B cell (primary cell): ENCODE measurements at regions not wholly inside any gene's neighbourhood (a gene's known extent, or its start where the extent isn't known, plus 50 kb on each side); places are given as distances from the start of the nearest gene placed in this dataset.

ENCODE experiments used
- CTCF ChIP-seq: fragments of 200-600 bp; IDR thresholded peaks from one replicate; pipeline ENCODE4 v1.8.0; 2022; ENCODE audit warnings: antibody characterized with exemption, mild to moderate bottlenecking
- EZH2 ChIP-seq: IDR thresholded peaks from 2 replicates; pipeline ENCODE4 v1.6.1; 2012; ENCODE audit warnings: borderline replicate concordance, low read depth, mild to moderate bottlenecking, moderate library complexity, low read length; ENCODE audit not compliant: insufficient read depth, poor library complexity, severe bottlenecking

- TF ChIP-seq CTCF (no peak), EZH2 (no peak)
Observed at GRCh38 chr20:24734139-24734538, 214.9 kb upstream of the CST7 start.
